BE2C (cell line): ENCODE measurements at regions not wholly inside any gene's neighbourhood (a gene's known extent, or its start where the extent isn't known, plus 50 kb on each side); places are given as distances from the start of the nearest gene placed in this dataset.

Experiments used
- DNase-seq: peaks from one replicate; pipeline ENCODE4 v3.0.0-alpha.2; 2020
- H3K27me3 ChIP-seq: fragments of 250-450 bp; sonication (Bioruptor Pico); 2 replicates; pipeline ENCODE4 v1.5.1; 2020; ENCODE audit warnings: mild to moderate bottlenecking
- H3K36me3 ChIP-seq: fragments of 250-450 bp; sonication (Bioruptor Pico); 2 replicates; pipeline ENCODE4 v1.5.1; 2020; ENCODE audit warnings: mild to moderate bottlenecking
- H3K4me1 ChIP-seq: fragments of 250-450 bp; sonication (Bioruptor Pico); 2 replicates; pipeline ENCODE4 v1.5.1; 2020
- H3K4me3 ChIP-seq: 2 replicates; pipeline ENCODE4 v1.5.1; 2011; ENCODE audit warnings: low read depth, low read length
- H3K9me3 ChIP-seq: fragments of 250-450 bp; sonication (Bioruptor Pico); 2 replicates; pipeline ENCODE4 v1.5.1; 2020
- TF ChIP-seq, protein P1 (sequence below): IDR thresholded peaks from 2 replicates; pipeline ENCODE4 v1.5.1; 2012; ENCODE audit warnings: mild to moderate bottlenecking, low read depth, low read length

- no peak overlapping the region for H3K4me3 ChIP-seq
- TF ChIP-seq, protein P1, sequence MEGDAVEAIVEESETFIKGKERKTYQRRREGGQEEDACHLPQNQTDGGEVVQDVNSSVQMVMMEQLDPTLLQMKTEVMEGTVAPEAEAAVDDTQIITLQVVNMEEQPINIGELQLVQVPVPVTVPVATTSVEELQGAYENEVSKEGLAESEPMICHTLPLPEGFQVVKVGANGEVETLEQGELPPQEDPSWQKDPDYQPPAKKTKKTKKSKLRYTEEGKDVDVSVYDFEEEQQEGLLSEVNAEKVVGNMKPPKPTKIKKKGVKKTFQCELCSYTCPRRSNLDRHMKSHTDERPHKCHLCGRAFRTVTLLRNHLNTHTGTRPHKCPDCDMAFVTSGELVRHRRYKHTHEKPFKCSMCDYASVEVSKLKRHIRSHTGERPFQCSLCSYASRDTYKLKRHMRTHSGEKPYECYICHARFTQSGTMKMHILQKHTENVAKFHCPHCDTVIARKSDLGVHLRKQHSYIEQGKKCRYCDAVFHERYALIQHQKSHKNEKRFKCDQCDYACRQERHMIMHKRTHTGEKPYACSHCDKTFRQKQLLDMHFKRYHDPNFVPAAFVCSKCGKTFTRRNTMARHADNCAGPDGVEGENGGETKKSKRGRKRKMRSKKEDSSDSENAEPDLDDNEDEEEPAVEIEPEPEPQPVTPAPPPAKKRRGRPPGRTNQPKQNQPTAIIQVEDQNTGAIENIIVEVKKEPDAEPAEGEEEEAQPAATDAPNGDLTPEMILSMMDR = no peak
- no peak for DNase-seq
Observed at GRCh38 chr6:18680842-18681241, 293.7 kb downstream of the RNF144B start.

DNA sequence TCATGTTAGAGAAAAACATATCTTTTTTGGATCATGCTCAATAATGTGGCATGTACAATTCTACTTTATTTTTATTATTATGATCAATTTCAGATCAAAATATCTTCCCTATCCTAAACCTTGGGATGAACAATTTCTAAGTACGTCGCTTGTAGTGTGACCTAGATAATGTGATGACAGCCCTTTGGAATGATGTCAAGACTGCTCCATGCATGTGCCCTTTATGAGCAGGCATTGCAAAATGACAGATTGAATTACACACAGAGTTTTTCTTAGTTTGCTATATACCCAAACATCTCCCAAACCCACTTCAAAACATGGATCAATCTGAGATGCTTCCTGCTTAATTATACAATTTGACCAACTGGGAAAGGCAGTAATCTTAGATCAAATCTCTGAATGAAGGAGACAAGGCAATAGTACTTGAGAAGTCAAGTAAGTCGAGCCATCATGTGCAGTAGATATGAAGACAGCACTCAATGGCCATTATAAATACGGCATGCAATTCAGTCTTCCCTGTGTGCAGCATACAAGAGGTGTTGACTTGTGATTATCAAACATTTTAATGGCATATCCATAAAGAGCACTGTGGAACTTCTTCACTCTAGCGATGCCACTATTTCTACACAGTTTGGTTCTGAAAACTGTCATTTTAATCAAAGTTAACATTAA lies 294.8 kb downstream of the RNF144B start:
- Histone ChIP-seq H3K36me3 (no peaks in the 10 kb centered on the region), H3K4me3 (no peak overlapping the region), H3K27me3 (no peaks in the 10 kb centered on the region), H3K9me3 (no peaks in the 10 kb centered on the region), H3K4me1 (no peaks in the 10 kb centered on the region)
- TF ChIP-seq, protein P1 = no peak
- DNase-seq = no peak

More at GRCh38 chr6:18680842-18681241, 293.7 kb downstream of the RNF144B start:
- H3K36me3 ChIP-seq = no peaks in the 10 kb centered on the region
- H3K4me1 ChIP-seq = no peaks in the 10 kb centered on the region
- H3K27me3 ChIP-seq = no peaks in the 10 kb centered on the region
- H3K9me3 ChIP-seq = no peaks in the 10 kb centered on the region

DNA sequence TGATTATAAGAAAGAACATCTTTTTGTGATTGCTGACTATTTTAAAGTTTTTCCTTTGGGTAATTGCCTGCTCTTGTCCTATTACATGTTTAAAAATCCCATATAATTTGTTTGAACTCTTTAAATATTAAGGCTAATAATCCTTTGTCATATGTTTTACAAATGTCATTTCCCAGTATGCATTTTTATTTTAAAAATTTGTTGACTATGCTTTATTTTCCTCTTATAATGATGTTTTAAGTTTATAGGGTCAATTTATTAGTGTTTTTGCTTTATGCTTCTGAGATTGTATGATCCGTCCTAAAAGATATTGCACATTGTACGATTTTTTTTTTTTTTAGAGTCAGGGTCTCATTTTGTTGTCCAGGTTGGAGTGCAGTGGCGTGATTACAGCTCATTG lies 297.2 kb downstream of the RNF144B start:
- H3K4me1 ChIP-seq = no peaks in the 10 kb centered on the region
- H3K36me3 ChIP-seq = no peaks in the 10 kb centered on the region
- no peak for DNase-seq
- no peaks in the 10 kb centered on the region for H3K27me3 ChIP-seq
- H3K9me3 ChIP-seq = no peaks in the 10 kb centered on the region
- TF ChIP-seq, protein P1 = no peak
- no peak overlapping the region for H3K4me3 ChIP-seq

DNA sequence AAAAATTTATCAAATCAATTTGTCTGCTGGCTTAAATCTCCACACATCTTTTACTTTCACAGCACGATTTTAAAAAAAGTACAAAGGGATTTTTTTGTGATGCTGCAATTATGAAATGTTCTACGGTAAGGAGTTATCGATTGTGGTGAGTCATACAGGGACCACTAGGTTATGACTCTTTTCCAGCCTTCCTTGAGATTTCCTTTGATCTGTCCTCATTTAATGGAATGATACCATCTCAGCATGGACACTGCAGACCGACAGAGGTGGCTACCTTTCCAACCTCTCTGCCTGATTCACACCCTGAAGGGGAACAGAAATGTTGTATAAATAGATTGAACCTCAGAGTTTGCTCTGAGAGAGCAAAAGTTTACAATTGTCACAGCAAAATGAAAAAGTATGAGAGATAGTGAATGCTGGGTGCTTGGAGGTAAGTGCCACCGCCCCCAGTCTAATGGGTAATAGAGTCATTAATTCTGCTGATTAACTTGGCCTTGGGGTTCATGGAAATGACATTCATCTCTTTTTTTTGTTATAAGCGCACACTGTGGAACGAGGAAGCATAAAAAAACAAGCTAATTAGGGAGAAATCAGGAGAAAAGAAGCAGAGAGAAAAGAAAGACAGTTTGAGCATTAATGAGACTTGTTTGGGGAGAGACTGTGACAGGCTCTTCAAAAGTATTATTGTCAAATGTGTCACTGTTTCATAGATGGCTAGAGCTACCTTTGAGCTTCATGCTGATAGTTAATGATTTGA lies 306.0 kb downstream of the RNF144B start:
- DNase-seq = no peak
- Histone ChIP-seq H3K4me3 (no peak overlapping the region), H3K4me1 (no peaks in the 10 kb centered on the region), H3K9me3 (no peaks in the 10 kb centered on the region), H3K36me3 (no peaks in the 10 kb centered on the region), H3K27me3 (no peaks in the 10 kb centered on the region)
- TF ChIP-seq, protein P1 = no peak

GRCh38 chr6:18693881-18694280 lies 306.7 kb downstream of the RNF144B start:
- Histone ChIP-seq H3K4me1 (no peaks in the 10 kb centered on the region), H3K9me3 (no peaks in the 10 kb centered on the region), H3K36me3 (no peaks in the 10 kb centered on the region), H3K27me3 (no peaks in the 10 kb centered on the region), H3K4me3 (no peak overlapping the region)
- TF ChIP-seq, protein P1 = no peak
- no peak for DNase-seq

GRCh38 chr6:18703546-18703945 lies 316.4 kb downstream of the RNF144B start:
- Histone ChIP-seq H3K27me3 (no peaks in the 10 kb centered on the region), H3K36me3 (no peaks in the 10 kb centered on the region), H3K9me3 (peaks cover 2% of the 10 kb centered on the region; the same call in 1 of the 2 replicates), H3K4me3 (no peak overlapping the region), H3K4me1 (no peaks in the 10 kb centered on the region)
- TF ChIP-seq, protein P1 = no peak
- DNase-seq = no peak
